Neural progenitor cell (in vitro differentiated cells): ENCODE measurements at regions not wholly inside any gene's neighbourhood (a gene's known extent, or its start where the extent isn't known, plus 50 kb on each side); places are given as distances from the start of the nearest gene placed in this dataset.

Source experiments
- DNase-seq: peaks from one replicate; pipeline ENCODE4 v3.0.0-alpha.2; 2016; ENCODE audit warnings: low spot score
- H2AFZ ChIP-seq: fragments of 200-600 bp; sonication (generic); replicated peaks from 2 replicates; pipeline ENCODE4 v1.6.1; 2016; ENCODE audit warnings: antibody characterized with exemption
- H3F3A ChIP-seq: fragments of 200-600 bp; sonication (generic); 2 replicates; pipeline ENCODE4 v1.6.1; 2016; ENCODE audit warnings: antibody characterized with exemption, low read depth
- H3K27ac ChIP-seq: fragments of 200-600 bp; sonication (generic); 2 replicates; pipeline ENCODE4 v1.5.1; 2016; ENCODE audit warnings: mild to moderate bottlenecking
- H3K27me3 ChIP-seq: fragments of 200-600 bp; sonication (generic); 2 replicates; pipeline ENCODE4 v1.6.1; 2016; ENCODE audit warnings: mild to moderate bottlenecking, moderate library complexity
- H3K36me3 ChIP-seq: fragments of 200-600 bp; sonication (generic); 2 replicates; pipeline ENCODE4 v1.5.1; 2016
- H3K4me1 ChIP-seq: fragments of 200-600 bp; sonication (generic); 2 replicates; pipeline ENCODE4 v1.6.1; 2016; ENCODE audit warnings: mixed run types
- H3K4me2 ChIP-seq: fragments of 200-600 bp; sonication (generic); 2 replicates; pipeline ENCODE4 v1.6.1; 2016
- H3K4me3 ChIP-seq: fragments of 200-600 bp; sonication (generic); 2 replicates; pipeline ENCODE4 v1.5.1; 2016
- H3K79me2 ChIP-seq: fragments of 200-600 bp; sonication (generic); 2 replicates; pipeline ENCODE4 v1.6.1; 2016; ENCODE audit warnings: low read depth
- H3K9ac ChIP-seq: fragments of 200-600 bp; sonication (generic); 2 replicates; pipeline ENCODE4 v1.6.1; 2016
- H3K9me3 ChIP-seq: fragments of 200-600 bp; sonication (generic); 2 replicates; pipeline ENCODE4 v1.5.1; 2016; ENCODE audit warnings: low read depth
- H4K20me1 ChIP-seq: fragments of 200-600 bp; sonication (generic); 2 replicates; pipeline ENCODE4 v1.6.1; 2016; ENCODE audit warnings: low read depth
- H3K27ac Mint-ChIP-seq: 3 replicates; pipeline ENCODE4 v1.8.0; 2021; ENCODE audit warnings: mixed read lengths
- H3K27me3 Mint-ChIP-seq: 2 replicates; pipeline ENCODE4 v1.8.0; 2022; ENCODE audit warnings: low read depth, mild to moderate bottlenecking, inconsistent platforms, moderate library complexity, mixed read lengths; ENCODE audit not compliant: insufficient read depth
- H3K36me3 Mint-ChIP-seq: 3 replicates; pipeline ENCODE4 v1.8.0; 2021; ENCODE audit warnings: mixed read lengths
- H3K4me1 Mint-ChIP-seq: 3 replicates; pipeline ENCODE4 v1.8.0; 2021; ENCODE audit warnings: mixed read lengths
- H3K4me3 Mint-ChIP-seq: 3 replicates; pipeline ENCODE4 v1.8.0; 2021; ENCODE audit warnings: mild to moderate bottlenecking, moderate library complexity, mixed read lengths
- H3K9me3 Mint-ChIP-seq: 3 replicates; pipeline ENCODE4 v1.8.0; 2020; ENCODE audit warnings: mixed read lengths
- CTCF ChIP-seq: fragments of 200-600 bp; sonication (generic); IDR thresholded peaks from 2 replicates; pipeline ENCODE4 v1.5.1; 2017; ENCODE audit warnings: antibody characterized with exemption, mild to moderate bottlenecking
- EZH2 ChIP-seq: fragments of 200-600 bp; sonication (generic); IDR thresholded peaks from 2 replicates; pipeline ENCODE4 v1.6.1; 2017; ENCODE audit warnings: antibody characterized with exemption, mild to moderate bottlenecking, moderate library complexity
- EZH2phosphoT487 ChIP-seq: fragments of 200-600 bp; sonication (generic); IDR thresholded peaks from 2 replicates; pipeline ENCODE4 v1.6.1; 2017; ENCODE audit warnings: antibody characterized with exemption

- no peak overlapping the region for H3K4me3 Mint-ChIP-seq
- no peak overlapping the region for H3K4me3 ChIP-seq
- H3K9me3 Mint-ChIP-seq = no peaks in the 10 kb centered on the region
- no peaks in the 10 kb centered on the region for H3K27me3 ChIP-seq
- no peak overlapping the region for H3K4me2 ChIP-seq
- no peaks in the 10 kb centered on the region for H3K36me3 Mint-ChIP-seq
- no peaks in the 10 kb centered on the region for H3F3A ChIP-seq
- no peak for TF ChIP-seq CTCF
- TF ChIP-seq EZH2 = no peak
- TF ChIP-seq EZH2phosphoT487 = no peak
- no peak for DNase-seq
- H4K20me1 ChIP-seq = no peaks in the 10 kb centered on the region
- H3K79me2 ChIP-seq = no peaks in the 10 kb centered on the region
- no peaks in the 10 kb centered on the region for H3K9me3 ChIP-seq
- no peak overlapping the region for H3K27ac Mint-ChIP-seq
- no peak overlapping the region for H3K9ac ChIP-seq
- H3K27ac ChIP-seq = no peak overlapping the region
- H3K4me1 ChIP-seq = peaks cover 6% of the 10 kb centered on the region
- H3K4me1 Mint-ChIP-seq = peaks cover 33% of the 10 kb centered on the region
- H3K27me3 Mint-ChIP-seq = peaks cover 3% of the 10 kb centered on the region
- H3K36me3 ChIP-seq = no peaks in the 10 kb centered on the region
- H2AFZ ChIP-seq = no peak overlapping the region
These were observed 150.5 kb upstream of the THBS1 start for GRCh38 chr15:39430389-39430788.

GRCh38 chr15:39431376-39431775, 149.5 kb upstream of the THBS1 start:
- H3F3A ChIP-seq = no peaks in the 10 kb centered on the region
- H3K79me2 ChIP-seq = no peaks in the 10 kb centered on the region
- H3K4me1 ChIP-seq = peaks cover 6% of the 10 kb centered on the region
- no peaks in the 10 kb centered on the region for H3K9me3 ChIP-seq
- DNase-seq = no peak
- no peak overlapping the region for H3K4me2 ChIP-seq
- no peak overlapping the region for H3K9ac ChIP-seq
- no peak overlapping the region for H3K4me3 Mint-ChIP-seq
- no peaks in the 10 kb centered on the region for H3K36me3 Mint-ChIP-seq
- no peak overlapping the region for H3K27ac ChIP-seq
- H3K27me3 Mint-ChIP-seq = peaks cover 3% of the 10 kb centered on the region
- no peaks in the 10 kb centered on the region for H3K27me3 ChIP-seq
- H3K4me1 Mint-ChIP-seq = peaks cover 33% of the 10 kb centered on the region
- no peak overlapping the region for H3K27ac Mint-ChIP-seq
- no peaks in the 10 kb centered on the region for H3K36me3 ChIP-seq
- TF ChIP-seq EZH2 (no peak), CTCF (no peak), EZH2phosphoT487 (no peak)
- no peaks in the 10 kb centered on the region for H4K20me1 ChIP-seq
- H3K9me3 Mint-ChIP-seq = no peaks in the 10 kb centered on the region
- no peak overlapping the region for H3K4me3 ChIP-seq
- H2AFZ ChIP-seq = no peak overlapping the region

GRCh38 chr15:39432026-39432425, 148.9 kb upstream of the THBS1 start:
- Histone ChIP-seq H3K27me3 (no peaks in the 10 kb centered on the region), H3K9me3 (no peaks in the 10 kb centered on the region), H3F3A (no peaks in the 10 kb centered on the region), H3K4me2 (no peak overlapping the region), H3K36me3 (no peaks in the 10 kb centered on the region), H3K79me2 (no peaks in the 10 kb centered on the region), H4K20me1 (no peaks in the 10 kb centered on the region), H3K4me3 (no peak overlapping the region), H2AFZ (no peak overlapping the region), H3K27ac (no peak overlapping the region), H3K9ac (no peak overlapping the region), H3K4me1 (peaks cover 6% of the 10 kb centered on the region)
- Mint-ChIP-seq H3K27me3 (peaks cover 5% of the 10 kb centered on the region), H3K9me3 (no peaks in the 10 kb centered on the region), H3K36me3 (no peaks in the 10 kb centered on the region), H3K4me1 (peaks cover 30% of the 10 kb centered on the region), H3K27ac (no peak overlapping the region), H3K4me3 (no peak overlapping the region)
- DNase-seq = no peak
- TF ChIP-seq EZH2phosphoT487 (no peak), CTCF (no peak), EZH2 (no peak)

- Mint-ChIP-seq H3K9me3 (no peaks in the 10 kb centered on the region), H3K36me3 (no peaks in the 10 kb centered on the region), H3K27ac (no peak overlapping the region), H3K4me3 (no peak overlapping the region), H3K27me3 (peaks cover 5% of the 10 kb centered on the region), H3K4me1 (peaks cover 21% of the 10 kb centered on the region)
- H3K27ac ChIP-seq = no peak overlapping the region
- no peak for TF ChIP-seq EZH2
- no peak for TF ChIP-seq CTCF
- no peak for TF ChIP-seq EZH2phosphoT487
- no peaks in the 10 kb centered on the region for H3F3A ChIP-seq
- H2AFZ ChIP-seq = no peak overlapping the region
- no peaks in the 10 kb centered on the region for H3K36me3 ChIP-seq
- H3K9ac ChIP-seq = no peak overlapping the region
- DNase-seq = no peak
- no peaks in the 10 kb centered on the region for H4K20me1 ChIP-seq
- H3K79me2 ChIP-seq = no peaks in the 10 kb centered on the region
- no peak overlapping the region for H3K4me3 ChIP-seq
- H3K4me2 ChIP-seq = no peak overlapping the region
- peaks cover 6% of the 10 kb centered on the region for H3K4me1 ChIP-seq
- H3K9me3 ChIP-seq = no peaks in the 10 kb centered on the region
- no peaks in the 10 kb centered on the region for H3K27me3 ChIP-seq
These were observed 147.9 kb upstream of the THBS1 start for GRCh38 chr15:39432912-39433348.
